ENCODE measurements at regions not wholly inside any gene's neighbourhood (a gene's known extent, or its start where the extent isn't known, plus 50 kb on each side); places are given as distances from the start of the nearest gene placed in this dataset.

DNA sequence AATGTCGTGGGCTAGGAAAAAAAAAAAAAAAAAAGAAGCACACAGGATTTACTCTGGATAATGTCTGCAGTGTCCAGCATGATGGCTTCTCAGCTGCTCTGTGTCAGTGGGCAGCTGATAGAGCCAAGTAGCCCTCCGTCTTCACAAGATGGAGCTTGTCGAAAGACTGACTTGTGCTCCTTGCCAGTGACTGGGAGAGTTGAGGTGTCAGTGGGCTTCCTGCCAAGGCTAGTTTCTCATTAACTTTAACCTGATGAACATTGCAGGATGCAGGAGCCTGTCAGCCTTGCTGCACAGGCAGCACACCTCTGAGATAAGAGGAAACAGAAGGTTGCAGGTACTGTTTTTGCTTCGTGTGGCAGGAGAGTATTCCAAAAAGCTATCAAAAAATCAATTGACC, 171.4 kb upstream of the SGCD start:
- Histone ChIP-seq H3K27me3 (ENCODE audit: control insufficient read depth, insufficient read depth, low read length, poor library complexity, severe bottlenecking) (no peaks in the 10 kb centered on the region), H3K4me1 (ENCODE audit: control insufficient read depth, insufficient read depth, low read length) (no peaks in the 10 kb centered on the region), H3K36me3 (ENCODE audit: control insufficient read depth, insufficient read depth, low read length) (no peaks in the 10 kb centered on the region), H3K4me3 (ENCODE audit: low read length) (no peak overlapping the region), H3K9me3 (ENCODE audit: control insufficient read depth, low read length) (no peaks in the 10 kb centered on the region), H3K9ac (ENCODE audit: extremely low read depth, low read length, poor library complexity, severe bottlenecking) (no peak overlapping the region), H3K27ac (ENCODE audit: low read depth, low read length) (no peak overlapping the region)
- WGBS, 2 experiments (ENCODE audit: insufficient coverage in 1 of 2, insufficient read length in 1 of 2), result 83% methylated on average over 4 of the region's 4 CpGs; no CpG with 5 or more reads in 1 of the 2 experiments
- no peak for DNase-seq
- Mint-ChIP-seq H3K27ac (no peak overlapping the region), H3K4me3 (no peak overlapping the region), H3K27me3 (ENCODE audit: insufficient read depth) (no peaks in the 10 kb centered on the region), H3K36me3 (ENCODE audit: low read depth) (no peaks in the 10 kb centered on the region), H3K4me1 (no peaks in the 10 kb centered on the region), H3K9me3 (no peaks in the 10 kb centered on the region)
- TF ChIP-seq, protein P1, sequence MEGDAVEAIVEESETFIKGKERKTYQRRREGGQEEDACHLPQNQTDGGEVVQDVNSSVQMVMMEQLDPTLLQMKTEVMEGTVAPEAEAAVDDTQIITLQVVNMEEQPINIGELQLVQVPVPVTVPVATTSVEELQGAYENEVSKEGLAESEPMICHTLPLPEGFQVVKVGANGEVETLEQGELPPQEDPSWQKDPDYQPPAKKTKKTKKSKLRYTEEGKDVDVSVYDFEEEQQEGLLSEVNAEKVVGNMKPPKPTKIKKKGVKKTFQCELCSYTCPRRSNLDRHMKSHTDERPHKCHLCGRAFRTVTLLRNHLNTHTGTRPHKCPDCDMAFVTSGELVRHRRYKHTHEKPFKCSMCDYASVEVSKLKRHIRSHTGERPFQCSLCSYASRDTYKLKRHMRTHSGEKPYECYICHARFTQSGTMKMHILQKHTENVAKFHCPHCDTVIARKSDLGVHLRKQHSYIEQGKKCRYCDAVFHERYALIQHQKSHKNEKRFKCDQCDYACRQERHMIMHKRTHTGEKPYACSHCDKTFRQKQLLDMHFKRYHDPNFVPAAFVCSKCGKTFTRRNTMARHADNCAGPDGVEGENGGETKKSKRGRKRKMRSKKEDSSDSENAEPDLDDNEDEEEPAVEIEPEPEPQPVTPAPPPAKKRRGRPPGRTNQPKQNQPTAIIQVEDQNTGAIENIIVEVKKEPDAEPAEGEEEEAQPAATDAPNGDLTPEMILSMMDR (conservative IDR thresholded peaks at IDR 0.05), result no peak

DNA sequence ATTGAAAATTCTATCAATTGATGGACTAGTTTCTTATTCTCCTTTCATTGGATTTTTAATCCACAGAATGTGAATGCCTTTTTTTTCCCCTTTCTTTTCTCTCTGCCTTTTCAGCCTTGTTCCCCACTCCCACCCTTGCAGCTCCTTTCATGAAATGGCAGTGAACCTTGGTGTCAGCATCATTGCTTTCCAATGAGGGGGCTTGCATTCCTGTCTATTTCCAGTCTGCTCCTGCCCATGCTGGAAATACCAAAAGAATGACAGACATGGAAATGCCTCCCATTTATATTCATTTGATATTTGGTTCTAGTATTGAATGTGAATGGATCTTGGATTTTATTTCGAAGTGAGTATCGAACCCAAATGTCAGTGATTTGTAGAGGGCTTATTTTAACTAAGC, 162.7 kb upstream of the SGCD start:
- TF ChIP-seq, protein P1 (conservative IDR thresholded peaks at IDR 0.05), result no peak
- Histone ChIP-seq H3K9ac (ENCODE audit: extremely low read depth, low read length, poor library complexity, severe bottlenecking) (no peak overlapping the region), H3K27me3 (ENCODE audit: control insufficient read depth, insufficient read depth, low read length, poor library complexity, severe bottlenecking) (no peaks in the 10 kb centered on the region), H3K4me1 (ENCODE audit: control insufficient read depth, insufficient read depth, low read length) (no peaks in the 10 kb centered on the region), H3K9me3 (ENCODE audit: control insufficient read depth, low read length) (no peaks in the 10 kb centered on the region), H3K27ac (ENCODE audit: low read depth, low read length) (no peak overlapping the region), H3K36me3 (ENCODE audit: control insufficient read depth, insufficient read depth, low read length) (no peaks in the 10 kb centered on the region), H3K4me3 (ENCODE audit: low read length) (no peak overlapping the region)
- WGBS, 2 experiments (ENCODE audit: insufficient coverage in 1 of 2, insufficient read length in 1 of 2), result 100% methylated on average over 2 of the region's 2 CpGs; no CpG with 5 or more reads in 1 of the 2 experiments
- H3K4me1 Mint-ChIP-seq, result no peaks in the 10 kb centered on the region
- H3K27me3 Mint-ChIP-seq (ENCODE audit: insufficient read depth), result no peaks in the 10 kb centered on the region
- no peak for DNase-seq
- H3K27ac Mint-ChIP-seq, result no peak overlapping the region
- H3K9me3 Mint-ChIP-seq, result no peaks in the 10 kb centered on the region
- no peaks in the 10 kb centered on the region for H3K36me3 Mint-ChIP-seq (ENCODE audit: low read depth)
- no peak overlapping the region for H3K4me3 Mint-ChIP-seq

- Histone ChIP-seq H3K9me3 (ENCODE audit: control insufficient read depth, low read length) (no peaks in the 10 kb centered on the region), H3K27ac (ENCODE audit: low read depth, low read length) (no peak overlapping the region), H3K4me3 (ENCODE audit: low read length) (no peak overlapping the region), H3K27me3 (ENCODE audit: control insufficient read depth, insufficient read depth, low read length, poor library complexity, severe bottlenecking) (no peaks in the 10 kb centered on the region), H3K9ac (ENCODE audit: extremely low read depth, low read length, poor library complexity, severe bottlenecking) (no peak overlapping the region), H3K4me1 (ENCODE audit: control insufficient read depth, insufficient read depth, low read length) (no peaks in the 10 kb centered on the region), H3K36me3 (ENCODE audit: control insufficient read depth, insufficient read depth, low read length) (no peaks in the 10 kb centered on the region)
- WGBS, 2 experiments (ENCODE audit: insufficient coverage in 1 of 2, insufficient read length in 1 of 2), result 86 to 100% methylated on average over 1 of the region's 1 CpG
- H3K9me3 Mint-ChIP-seq, result no peaks in the 10 kb centered on the region
- no peaks in the 10 kb centered on the region for H3K4me1 Mint-ChIP-seq
- TF ChIP-seq, protein P1 (conservative IDR thresholded peaks at IDR 0.05), result no peak
- H3K27ac Mint-ChIP-seq, result no peak overlapping the region
- no peak overlapping the region for H3K4me3 Mint-ChIP-seq
- H3K27me3 Mint-ChIP-seq (ENCODE audit: insufficient read depth), result no peaks in the 10 kb centered on the region
- DNase-seq, result no peak
- H3K36me3 Mint-ChIP-seq (ENCODE audit: low read depth), result no peaks in the 10 kb centered on the region
Measured at GRCh38 chr5:156169495-156169894, 157.5 kb upstream of the SGCD start.
